Kidney epithelial cell (primary cell): ENCODE measurements at regions not wholly inside any gene's neighbourhood (a gene's known extent, or its start where the extent isn't known, plus 50 kb on each side); places are given as distances from the start of the nearest gene placed in this dataset.
"Not testable (repeated sequence)": the region's sequence is repeated elsewhere in the genome, so short reads cannot be mapped to it uniquely, and the experiment has no call there.

ENCODE experiments used
- DNase-seq: peaks from one replicate; pipeline ENCODE4 v3.0.0-alpha.2; 2010; ENCODE audit warnings: low read depth
- H3K27me3 ChIP-seq: 2 replicates; pipeline ENCODE4 v1.6.0; 2011; ENCODE audit warnings: low read length; ENCODE audit not compliant: control insufficient read depth, insufficient read depth
- H3K36me3 ChIP-seq: 2 replicates; pipeline ENCODE4 v1.5.1; 2011; ENCODE audit warnings: low read length; ENCODE audit not compliant: control insufficient read depth, insufficient read depth
- H3K4me3 ChIP-seq: 2 replicates; pipeline ENCODE4 v1.5.1; 2011; ENCODE audit warnings: low read depth, mild to moderate bottlenecking, control low read depth, low read length
- CTCF ChIP-seq: IDR thresholded peaks from 2 replicates; pipeline ENCODE4 v1.5.1; 2011; ENCODE audit warnings: mild to moderate bottlenecking, moderate library complexity, low read length, control low read depth, inconsistent platforms; ENCODE audit not compliant: insufficient read depth, poor library complexity, severe bottlenecking

- H3K4me3 ChIP-seq: no peak overlapping the region
- no peak for TF ChIP-seq CTCF
- no peaks in the 10 kb centered on the region for H3K36me3 ChIP-seq
- DNase-seq: no peak
- H3K27me3 ChIP-seq: no peaks in the 10 kb centered on the region
Measured at GRCh38 chr4:38470735-38471262, 193.2 kb upstream of the KLF3 start.

- no peak for DNase-seq
- no peak overlapping the region for H3K4me3 ChIP-seq
- no peak for TF ChIP-seq CTCF
- H3K36me3 ChIP-seq: no peaks in the 10 kb centered on the region
- no peaks in the 10 kb centered on the region for H3K27me3 ChIP-seq
Measured at GRCh38 chr4:38482696-38483095, 181.3 kb upstream of the KLF3 start.

GRCh38 chr4:38483628-38484027 is 180.4 kb upstream of the KLF3 start:
- not testable (repeated sequence) for DNase-seq, H3K27me3 ChIP-seq, H3K4me3 ChIP-seq, H3K36me3 ChIP-seq

- H3K36me3 ChIP-seq: no peaks in the 10 kb centered on the region
- no peak for DNase-seq
- TF ChIP-seq CTCF: no peak
- H3K27me3 ChIP-seq: no peaks in the 10 kb centered on the region
- H3K4me3 ChIP-seq: no peak overlapping the region
Measured at GRCh38 chr4:38489011-38489861, 174.8 kb upstream of the KLF3 start.

GRCh38 chr4:38489924-38490639 is 173.9 kb upstream of the KLF3 start:
- Histone ChIP-seq H3K36me3 (no peaks in the 10 kb centered on the region), H3K27me3 (no peaks in the 10 kb centered on the region), H3K4me3 (no peak overlapping the region)
- DNase-seq: no peak
- no peak for TF ChIP-seq CTCF

- TF ChIP-seq CTCF: no peak
- no peaks in the 10 kb centered on the region for H3K36me3 ChIP-seq
- DNase-seq: no peak
Measured at GRCh38 chr4:38490753-38491446, 173.1 kb upstream of the KLF3 start.

More at GRCh38 chr4:38490753-38491446, 173.1 kb upstream of the KLF3 start:
- Histone ChIP-seq H3K4me3 (no peak overlapping the region), H3K27me3 (no peaks in the 10 kb centered on the region)
